ENCODE measurements at regions not wholly inside any gene's neighbourhood (a gene's known extent, or its start where the extent isn't known, plus 50 kb on each side); places are given as distances from the start of the nearest gene placed in this dataset.
"Not testable (repeated sequence)": the region's sequence is repeated elsewhere in the genome, so short reads cannot be mapped to it uniquely, and the experiment has no call there.

- DNase-seq: no peak
These were observed 2426.5 kb upstream of the PCDH20 start for GRCh38 chr13:63842102-63842501.

GRCh38 chr13:63840551-63841421 lies 2425.1 kb upstream of the PCDH20 start:
- DNase-seq: no peak

- no peak for DNase-seq
These were observed 2422.9 kb upstream of the PCDH20 start for GRCh38 chr13:63838366-63839110.

- DNase-seq: not testable (repeated sequence)
These were observed 2422.1 kb upstream of the PCDH20 start for GRCh38 chr13:63837701-63838100.

GRCh38 chr13:63829609-63830008 lies 2414.0 kb upstream of the PCDH20 start:
- DNase-seq: not testable (repeated sequence)

- DNase-seq: not testable (repeated sequence)
These were observed 2406.1 kb upstream of the PCDH20 start for GRCh38 chr13:63821785-63822184.

GRCh38 chr13:63811428-63812004 lies 2395.9 kb upstream of the PCDH20 start:
- DNase-seq: not testable (repeated sequence)

GRCh38 chr13:63791134-63791533 lies 2375.5 kb upstream of the PCDH20 start:
- DNase-seq: not testable (repeated sequence)

- no peak for DNase-seq
These were observed 2358.5 kb upstream of the PCDH20 start for GRCh38 chr13:63774133-63774532.

- DNase-seq: no peak
These were observed 2357.8 kb upstream of the PCDH20 start for GRCh38 chr13:63773476-63773875.

GRCh38 chr13:63757683-63758082 lies 2342.0 kb upstream of the PCDH20 start:
- DNase-seq: not testable (repeated sequence)

GRCh38 chr13:63749857-63750256 lies 2334.2 kb upstream of the PCDH20 start:
- DNase-seq: not testable (repeated sequence)

- not testable (repeated sequence) for DNase-seq
These were observed 2326.1 kb upstream of the PCDH20 start for GRCh38 chr13:63741814-63742101.

- DNase-seq: no peak
These were observed 2325.6 kb upstream of the PCDH20 start for GRCh38 chr13:63741029-63741813.

GRCh38 chr13:63739112-63739735 lies 2323.6 kb upstream of the PCDH20 start:
- not testable (repeated sequence) for DNase-seq

- no peak for DNase-seq
These were observed 2321.8 kb upstream of the PCDH20 start for GRCh38 chr13:63737418-63737817.

GRCh38 chr13:63731896-63732295 lies 2316.2 kb upstream of the PCDH20 start:
- no peak for DNase-seq

- not testable (repeated sequence) for DNase-seq
These were observed 2296.5 kb upstream of the PCDH20 start for GRCh38 chr13:63712159-63712558.

GRCh38 chr13:63706751-63707150 lies 2291.1 kb upstream of the PCDH20 start:
- DNase-seq: no peak

- DNase-seq: no peak
These were observed 2288.9 kb upstream of the PCDH20 start for GRCh38 chr13:63704521-63704920.

- DNase-seq: no peak
These were observed 2284.7 kb upstream of the PCDH20 start for GRCh38 chr13:63700350-63700749.

- DNase-seq: no peak
These were observed 2284.3 kb upstream of the PCDH20 start for GRCh38 chr13:63699948-63700347.

Measured in bone marrow (tissue), 2 donors.